A673 (cell line): ENCODE measurements at regions not wholly inside any gene's neighbourhood (a gene's known extent, or its start where the extent isn't known, plus 50 kb on each side); places are given as distances from the start of the nearest gene placed in this dataset.

ENCODE experiments used
- EZH2 ChIP-seq: fragments of 200-600 bp; sonication (generic); IDR thresholded peaks from 2 replicates; pipeline ENCODE4 v1.6.1; 2017; ENCODE audit warnings: borderline replicate concordance, low read depth, mild to moderate bottlenecking, mixed read lengths, antibody characterized with exemption, low read length; ENCODE audit not compliant: poor library complexity, severe bottlenecking
- TF ChIP-seq, protein P1 (sequence below): fragments of 300-800, 200-600 bp; sonication (generic); conservative IDR thresholded peaks from 2 replicates; pipeline ENCODE4 v1.5.1; 2017; ENCODE audit warnings: low read depth, mild to moderate bottlenecking, antibody characterized with exemption, low read length, moderate library complexity, mixed read lengths

DNA sequence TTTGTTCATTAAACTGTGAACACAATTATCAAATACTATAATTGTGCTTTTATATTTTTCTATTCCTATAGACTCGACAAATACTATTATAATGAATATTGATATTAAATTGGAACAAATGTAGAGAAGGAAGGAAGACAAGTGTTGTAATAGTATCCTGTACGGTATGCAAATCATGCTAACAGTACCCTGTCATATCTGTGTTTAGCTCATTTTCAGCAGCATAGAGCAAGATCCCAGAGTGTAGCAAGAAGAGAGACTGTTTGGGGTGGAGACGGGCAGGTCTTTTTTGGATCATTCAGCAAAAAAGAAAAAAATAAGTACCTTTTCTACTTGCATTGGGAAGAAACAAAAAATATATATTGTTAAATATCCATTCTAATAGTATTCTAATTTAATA is 224.1 kb downstream of the TPRG1 start:
- TF ChIP-seq, protein P1, sequence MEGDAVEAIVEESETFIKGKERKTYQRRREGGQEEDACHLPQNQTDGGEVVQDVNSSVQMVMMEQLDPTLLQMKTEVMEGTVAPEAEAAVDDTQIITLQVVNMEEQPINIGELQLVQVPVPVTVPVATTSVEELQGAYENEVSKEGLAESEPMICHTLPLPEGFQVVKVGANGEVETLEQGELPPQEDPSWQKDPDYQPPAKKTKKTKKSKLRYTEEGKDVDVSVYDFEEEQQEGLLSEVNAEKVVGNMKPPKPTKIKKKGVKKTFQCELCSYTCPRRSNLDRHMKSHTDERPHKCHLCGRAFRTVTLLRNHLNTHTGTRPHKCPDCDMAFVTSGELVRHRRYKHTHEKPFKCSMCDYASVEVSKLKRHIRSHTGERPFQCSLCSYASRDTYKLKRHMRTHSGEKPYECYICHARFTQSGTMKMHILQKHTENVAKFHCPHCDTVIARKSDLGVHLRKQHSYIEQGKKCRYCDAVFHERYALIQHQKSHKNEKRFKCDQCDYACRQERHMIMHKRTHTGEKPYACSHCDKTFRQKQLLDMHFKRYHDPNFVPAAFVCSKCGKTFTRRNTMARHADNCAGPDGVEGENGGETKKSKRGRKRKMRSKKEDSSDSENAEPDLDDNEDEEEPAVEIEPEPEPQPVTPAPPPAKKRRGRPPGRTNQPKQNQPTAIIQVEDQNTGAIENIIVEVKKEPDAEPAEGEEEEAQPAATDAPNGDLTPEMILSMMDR = no peak
- TF ChIP-seq EZH2 = no peak
